Islet precursor cell (in vitro differentiated cells): ENCODE measurements at regions not wholly inside any gene's neighbourhood (a gene's known extent, or its start where the extent isn't known, plus 50 kb on each side); places are given as distances from the start of the nearest gene placed in this dataset.

ENCODE experiments used
- DNase-seq: peaks from one replicate; pipeline ENCODE4 v3.0.0-alpha.2; 2018

GRCh38 chr10:78164702-78165101 is 131.0 kb downstream of the RPS24 start:
- no peak for DNase-seq

- no peak for DNase-seq
Observed at GRCh38 chr10:78165172-78165571, 131.5 kb downstream of the RPS24 start.

GRCh38 chr10:78165617-78166016 is 132.0 kb downstream of the RPS24 start:
- DNase-seq, result peak; percentile 64

- no peak for DNase-seq
Observed at GRCh38 chr10:78166261-78166660, 132.6 kb downstream of the RPS24 start.

- no peak for DNase-seq
Observed at GRCh38 chr10:78169214-78169613, 135.6 kb downstream of the RPS24 start.

GRCh38 chr10:78170026-78170475 is 136.4 kb downstream of the RPS24 start:
- DNase-seq, result no peak

GRCh38 chr10:78171633-78172400 is 138.2 kb downstream of the RPS24 start:
- no peak for DNase-seq

GRCh38 chr10:78173360-78174015 is 139.8 kb downstream of the RPS24 start:
- DNase-seq, result no peak

GRCh38 chr10:78175444-78176015 is 141.9 kb downstream of the RPS24 start:
- DNase-seq, result no peak

GRCh38 chr10:78176320-78177317 is 143.0 kb downstream of the RPS24 start:
- no peak for DNase-seq

GRCh38 chr10:78177491-78178185 is 144.0 kb downstream of the RPS24 start:
- DNase-seq, result no peak

- no peak for DNase-seq
Observed at GRCh38 chr10:78178397-78178796, 144.7 kb downstream of the RPS24 start.

GRCh38 chr10:78178940-78179339 is 145.3 kb downstream of the RPS24 start:
- DNase-seq, result no peak

GRCh38 chr10:78179886-78180705 is 146.4 kb downstream of the RPS24 start:
- DNase-seq, result no peak

- DNase-seq, result no peak
Observed at GRCh38 chr10:78181381-78182055, 147.9 kb downstream of the RPS24 start.

GRCh38 chr10:78182841-78183240 is 149.2 kb downstream of the RPS24 start:
- no peak for DNase-seq

- no peak for DNase-seq
Observed at GRCh38 chr10:78184851-78185692, 151.4 kb downstream of the RPS24 start.

- DNase-seq, result no peak
Observed at GRCh38 chr10:78185693-78186055, 152.0 kb downstream of the RPS24 start.

GRCh38 chr10:78186572-78186971 is 152.9 kb downstream of the RPS24 start:
- DNase-seq, result no peak

GRCh38 chr10:78187371-78187770 is 153.7 kb downstream of the RPS24 start:
- DNase-seq, result no peak
